HEK293 (cell line): ENCODE measurements at regions not wholly inside any gene's neighbourhood (a gene's known extent, or its start where the extent isn't known, plus 50 kb on each side); places are given as distances from the start of the nearest gene placed in this dataset.

Experiments used
- CTCF ChIA-PET: fragments of 350-600 bp; formaldehyde crosslinking; extraction: SDS; loops from one replicate; lab custom pipeline; 2021; ENCODE audit warnings: antibody characterized with exemption; lab: Yijun Ruan, JAX
- POLR2A ChIA-PET: fragments of 300-600 bp; formaldehyde crosslinking; extraction: SDS; loops from one replicate; lab custom pipeline; 2020; ENCODE audit warnings: antibody characterized with exemption, inconsistent platforms; lab: Yijun Ruan, JAX
- H3K27ac ChIP-seq: fragments of 200-500 bp; sonication (Bioruptor generic); 2 replicates; pipeline ENCODE4 v1.5.1; 2014; ENCODE audit warnings: low read depth, low read length, control low read depth, inconsistent platforms; ENCODE audit errors: extremely low read depth
- H3K36me3 ChIP-seq, 2 experiments: fragments of 200-500 bp in 1 of 2; sonication (Bioruptor generic) in 1 of 2; 1 replicate in 1 of 2; 2 replicates in 1 of 2; pipeline ENCODE4 v1.5.1; 2014 to 2017; ENCODE audit warnings: inconsistent platforms in 2 of 2, low read length in 2 of 2; ENCODE audit not compliant: control insufficient read depth in 2 of 2, insufficient read depth in 1 of 2
- H3K4me1 ChIP-seq: fragments of 200-500 bp; sonication (Bioruptor generic); 2 replicates; pipeline ENCODE4 v1.5.1; 2014; ENCODE audit warnings: mild to moderate bottlenecking, low read length, inconsistent platforms; ENCODE audit not compliant: control insufficient read depth, insufficient read depth
- H3K4me3 ChIP-seq: 2 replicates; pipeline ENCODE4 v1.5.1; 2011; ENCODE audit warnings: low read depth, mild to moderate bottlenecking, control low read depth, low read length, moderate library complexity
- H3K9me3 ChIP-seq: fragments of 200-500 bp; sonication (Bioruptor generic); 2 replicates; pipeline ENCODE4 v1.5.1; 2014; ENCODE audit warnings: low read depth, low read length, inconsistent platforms; ENCODE audit not compliant: control insufficient read depth, insufficient read depth
- GLI2 ChIP-seq: fragments of 450-650 bp; formaldehyde crosslinking; IDR thresholded peaks from 2 replicates; pipeline ENCODE4; 2017; ENCODE audit warnings: missing biosample characterization, missing genetic modification characterization, low read depth, borderline replicate concordance
- GLIS2 ChIP-seq: fragments of 450-650 bp; formaldehyde crosslinking; IDR thresholded peaks from 2 replicates; pipeline ENCODE4 v1.5.1; 2016; ENCODE audit warnings: missing biosample characterization, missing genetic modification characterization
- MZF1 ChIP-seq: fragments of 450-650 bp; formaldehyde crosslinking; IDR thresholded peaks from 2 replicates; pipeline ENCODE4 v1.5.1; 2017; ENCODE audit warnings: missing biosample characterization, missing genetic modification characterization, borderline replicate concordance
- PRDM1 ChIP-seq: fragments of 450-650 bp; formaldehyde crosslinking; IDR thresholded peaks from 2 replicates; pipeline ENCODE4; 2016; ENCODE audit warnings: missing biosample characterization, missing genetic modification characterization
- PRDM10 ChIP-seq: fragments of 450-650 bp; formaldehyde crosslinking; IDR thresholded peaks from 2 replicates; pipeline ENCODE4 v1.5.1; 2016; ENCODE audit warnings: missing biosample characterization, missing genetic modification characterization
- TRIM28 ChIP-seq: IDR thresholded peaks from 2 replicates; pipeline ENCODE4 v1.6.1; 2011; ENCODE audit warnings: low read length, control low read depth, borderline replicate concordance
- TSHZ1 ChIP-seq: fragments of 450-650 bp; formaldehyde crosslinking; IDR thresholded peaks from 2 replicates; pipeline ENCODE4 v1.5.1; 2016; ENCODE audit warnings: missing biosample characterization, missing genetic modification characterization, borderline replicate concordance
- ZBTB6 ChIP-seq: fragments of 450-650 bp; formaldehyde crosslinking; IDR thresholded peaks from 2 replicates; pipeline ENCODE4 v1.5.1; 2017; ENCODE audit warnings: missing biosample characterization, missing genetic modification characterization
- ZNF121 ChIP-seq: fragments of 450-650 bp; formaldehyde crosslinking; IDR thresholded peaks from 2 replicates; pipeline ENCODE4 v1.5.1; 2016; ENCODE audit warnings: missing biosample characterization, missing genetic modification characterization
- ZNF138 ChIP-seq: fragments of 450-650 bp; formaldehyde crosslinking; IDR thresholded peaks from 2 replicates; pipeline ENCODE4 v1.5.1; 2016; ENCODE audit warnings: missing biosample characterization, missing genetic modification characterization, borderline replicate concordance
- ZNF223 ChIP-seq: fragments of 450-650 bp; formaldehyde crosslinking; IDR thresholded peaks from 2 replicates; pipeline ENCODE4 v1.5.1; 2016; ENCODE audit warnings: missing biosample characterization, missing genetic modification characterization
- ZNF398 ChIP-seq: fragments of 450-650 bp; formaldehyde crosslinking; IDR thresholded peaks from 2 replicates; pipeline ENCODE4 v1.5.1; 2017; ENCODE audit warnings: missing biosample characterization, missing genetic modification characterization
- ZNF449 ChIP-seq: fragments of 450-650 bp; formaldehyde crosslinking; IDR thresholded peaks from 2 replicates; pipeline ENCODE4 v1.5.1; 2017; ENCODE audit warnings: missing biosample characterization, mild to moderate bottlenecking, missing genetic modification characterization, moderate library complexity
- ZNF48 ChIP-seq: fragments of 450-650 bp; formaldehyde crosslinking; IDR thresholded peaks from 2 replicates; pipeline ENCODE4 v1.5.1; 2016; ENCODE audit warnings: missing biosample characterization, missing genetic modification characterization
- ZNF501 ChIP-seq: fragments of 450-650 bp; formaldehyde crosslinking; IDR thresholded peaks from 2 replicates; pipeline ENCODE4 v1.5.1; 2016; ENCODE audit warnings: missing biosample characterization, missing genetic modification characterization
- ZSCAN4 ChIP-seq: fragments of 450-650 bp; formaldehyde crosslinking; IDR thresholded peaks from 2 replicates; pipeline ENCODE4 v1.5.1; 2017; ENCODE audit warnings: missing biosample characterization, missing genetic modification characterization

- no peak for TF ChIP-seq ZNF398 (tag by site-specific recombination)
- TF ChIP-seq MZF1 (tag by site-specific recombination) = no peak
- no peak for TF ChIP-seq ZBTB6 (tag by site-specific recombination)
- no peak for TF ChIP-seq ZNF449 (tag by site-specific recombination)
- TF ChIP-seq ZNF138 (tag by site-specific recombination) = no peak
These were observed 1130.0 kb upstream of the CDH6 start (continued) for GRCh38 chr5:30063503-30063902.

- H3K9me3 ChIP-seq = no peaks in the 10 kb centered on the region
- POLR2A ChIA-PET = no interaction called here
- CTCF ChIA-PET = interaction anchor here (3.5 kb wide), 1 partner anchor 11 kb away, joined by 18 read pairs; no protein-coding TSS in a partner anchor
- H3K27ac ChIP-seq = no peak overlapping the region
- no peaks in the 10 kb centered on the region for H3K4me1 ChIP-seq
- H3K4me3 ChIP-seq = no peak overlapping the region
- no peaks in the 10 kb centered on the region for H3K36me3 ChIP-seq
- TF ChIP-seq TSHZ1 (tag by site-specific recombination) = no peak
These were observed 1141.5 kb upstream of the CDH6 start for GRCh38 chr5:30051976-30052375.

GRCh38 chr5:30050056-30050815 is 1143.2 kb upstream of the CDH6 start:
- POLR2A ChIA-PET = no interaction called here
- no peaks in the 10 kb centered on the region for H3K36me3 ChIP-seq
- no peak overlapping the region for H3K4me3 ChIP-seq
- H3K4me1 ChIP-seq = no peaks in the 10 kb centered on the region
- no peaks in the 10 kb centered on the region for H3K9me3 ChIP-seq
- no peak overlapping the region for H3K27ac ChIP-seq
- CTCF ChIA-PET = interaction anchor here (1.1 to 3.5 kb wide), 2 partner anchors 10 to 12 kb away, joined by 3 to 18 read pairs; no protein-coding TSS in a partner anchor
- TF ChIP-seq ZNF121 (tag by site-specific recombination) (no peak), GLIS2 (tag by site-specific recombination) (no peak), PRDM10 (no peak), TRIM28 (no peak), ZSCAN4 (tag by site-specific recombination) (no peak), ZNF501 (tag by site-specific recombination) (no peak), ZNF48 (tag by site-specific recombination) (no peak), PRDM1 (tag by site-specific recombination) (no peak), GLI2 (tag by site-specific recombination) (no peak), ZNF223 (tag by site-specific recombination) (no peak)
